NB4 (cell line): ENCODE measurements at regions not wholly inside any gene's neighbourhood (a gene's known extent, or its start where the extent isn't known, plus 50 kb on each side); places are given as distances from the start of the nearest gene placed in this dataset.

Experiments
- CTCF ChIP-seq: IDR thresholded peaks from one replicate; pipeline ENCODE4 v1.5.1; 2012; ENCODE audit warnings: low read depth, low read length
- MAX ChIP-seq: IDR thresholded peaks from 2 replicates; pipeline ENCODE4 v1.6.1; 2011; ENCODE audit warnings: low read depth, low read length
- POLR2A ChIP-seq: IDR thresholded peaks from 2 replicates; pipeline ENCODE4 v1.6.1; 2011; ENCODE audit warnings: mild to moderate bottlenecking; ENCODE audit not compliant: insufficient read length; ENCODE audit errors: extremely low read depth

GRCh38 chr5:121695307-121695706 is 156.4 kb upstream of the FTMT start:
- no peak for TF ChIP-seq CTCF
- no peak for TF ChIP-seq POLR2A
- no peak for TF ChIP-seq MAX
